WTC11 (cell line): ENCODE measurements at regions not wholly inside any gene's neighbourhood (a gene's known extent, or its start where the extent isn't known, plus 50 kb on each side); places are given as distances from the start of the nearest gene placed in this dataset.

Experiments used
- ATAC-seq: fragments of 200-7000 bp; cut with Tn5 transposase; 2 replicates; pipeline ENCODE4 v1.10.0; 2021; ENCODE audit warnings: mild to moderate bottlenecking, moderate library complexity
- CTCF ChIA-PET: fragments of 300-600 bp; sonication (Branson Sonifier 250); formaldehyde crosslinking; loops from one replicate; lab custom pipeline; 2021; ENCODE audit warnings: antibody characterized with exemption; lab: Charles Lee
- POLR2A ChIA-PET: fragments of 350-600 bp; sonication (Branson Sonifier 250); formaldehyde crosslinking; loops from one replicate; lab custom pipeline; 2021; ENCODE audit warnings: antibody characterized with exemption; lab: Charles Lee
- DNase-seq: peaks from one replicate; pipeline ENCODE4 v3.0.0; 2021; ENCODE audit warnings: low spot score
- H3K27ac Mint-ChIP-seq: 2 replicates; pipeline ENCODE4 v1.8.0; 2021; ENCODE audit warnings: mixed read lengths
- H3K27me3 Mint-ChIP-seq: 2 replicates; pipeline ENCODE4 v1.8.0; 2021; ENCODE audit warnings: low read depth, mild to moderate bottlenecking, moderate library complexity, mixed read lengths
- H3K36me3 Mint-ChIP-seq: 2 replicates; pipeline ENCODE4 v1.8.0; 2021; ENCODE audit warnings: mixed read lengths
- H3K4me1 Mint-ChIP-seq: 2 replicates; pipeline ENCODE4 v1.8.0; 2022; ENCODE audit warnings: mixed read lengths
- H3K4me3 Mint-ChIP-seq: 2 replicates; pipeline ENCODE4 v1.8.0; 2021; ENCODE audit warnings: mild to moderate bottlenecking, moderate library complexity, mixed read lengths
- H3K9me3 Mint-ChIP-seq: 2 replicates; pipeline ENCODE4 v1.8.0; 2021; ENCODE audit warnings: mixed read lengths
- FOXJ3 ChIP-seq: sonication (generic); formaldehyde crosslinking; IDR thresholded peaks from 2 replicates; pipeline ENCODE4 v1.9.0; 2021; ENCODE audit warnings: missing genetic modification reagents, mild to moderate bottlenecking, borderline replicate concordance
- GABPB1 ChIP-seq: sonication (generic); formaldehyde crosslinking; IDR thresholded peaks from 2 replicates; pipeline ENCODE4 v1.8.1; 2023; ENCODE audit warnings: mild to moderate bottlenecking, missing genetic modification reagents
- IRF1 ChIP-seq: sonication (generic); formaldehyde crosslinking; IDR thresholded peaks from 2 replicates; pipeline ENCODE4 v1.8.0; 2023; ENCODE audit warnings: missing genetic modification reagents
- IRF2 ChIP-seq: sonication (generic); formaldehyde crosslinking; IDR thresholded peaks from 2 replicates; pipeline ENCODE4 v1.8.0; 2022; ENCODE audit warnings: low read depth, missing genetic modification reagents, borderline replicate concordance
- NR2C2 ChIP-seq: sonication (generic); formaldehyde crosslinking; IDR thresholded peaks from 2 replicates; pipeline ENCODE4 v1.8.0; 2022; ENCODE audit warnings: mild to moderate bottlenecking, missing genetic modification reagents
- PRRX2 ChIP-seq: fragments of 250-450 bp; sonication (Bioruptor Pico); IDR thresholded peaks from 2 replicates; pipeline ENCODE4 v1.8.0; 2021; ENCODE audit warnings: mild to moderate bottlenecking
- SMAD3 ChIP-seq: sonication (generic); formaldehyde crosslinking; IDR thresholded peaks from 2 replicates; pipeline ENCODE4 v1.8.0; 2022; ENCODE audit warnings: missing genetic modification reagents, mild to moderate bottlenecking, borderline replicate concordance
- TP53 ChIP-seq: sonication (generic); formaldehyde crosslinking; IDR thresholded peaks from 2 replicates; pipeline ENCODE4 v1.8.1; 2023; ENCODE audit warnings: mild to moderate bottlenecking, missing genetic modification reagents
- ZNF219 ChIP-seq: sonication (generic); formaldehyde crosslinking; IDR thresholded peaks from 2 replicates; pipeline ENCODE4 v1.8.0; 2023; ENCODE audit warnings: missing genetic modification reagents, mild to moderate bottlenecking, borderline replicate concordance
- ZNF317 ChIP-seq: sonication (generic); formaldehyde crosslinking; IDR thresholded peaks from 2 replicates; pipeline ENCODE4 v1.8.1; 2023; ENCODE audit warnings: low read depth, mild to moderate bottlenecking, moderate library complexity, missing genetic modification reagents, borderline replicate concordance
- ZNF396 ChIP-seq: fragments of 250-450 bp; sonication (Bioruptor Pico); IDR thresholded peaks from 2 replicates; pipeline ENCODE4 v1.8.0; 2021; ENCODE audit warnings: mild to moderate bottlenecking, moderate library complexity, borderline replicate concordance
- TF ChIP-seq, protein P1 (sequence below): sonication (generic); formaldehyde crosslinking; IDR thresholded peaks from 2 replicates; pipeline ENCODE4 v1.8.1; 2023; ENCODE audit warnings: mild to moderate bottlenecking, missing genetic modification reagents
- TF ChIP-seq, protein P2 (sequence below): fragments of 250-450 bp; sonication (Bioruptor Pico); IDR thresholded peaks from 2 replicates; pipeline ENCODE4 v1.9.0; 2021; ENCODE audit warnings: moderate library complexity, mild to moderate bottlenecking, inconsistent platforms, borderline replicate concordance
- TF ChIP-seq, protein P3 (sequence below): fragments of 250-450 bp; sonication (Bioruptor Pico); IDR thresholded peaks from 2 replicates; pipeline ENCODE4 v1.9.0; 2021; ENCODE audit warnings: mild to moderate bottlenecking, borderline replicate concordance

DNA sequence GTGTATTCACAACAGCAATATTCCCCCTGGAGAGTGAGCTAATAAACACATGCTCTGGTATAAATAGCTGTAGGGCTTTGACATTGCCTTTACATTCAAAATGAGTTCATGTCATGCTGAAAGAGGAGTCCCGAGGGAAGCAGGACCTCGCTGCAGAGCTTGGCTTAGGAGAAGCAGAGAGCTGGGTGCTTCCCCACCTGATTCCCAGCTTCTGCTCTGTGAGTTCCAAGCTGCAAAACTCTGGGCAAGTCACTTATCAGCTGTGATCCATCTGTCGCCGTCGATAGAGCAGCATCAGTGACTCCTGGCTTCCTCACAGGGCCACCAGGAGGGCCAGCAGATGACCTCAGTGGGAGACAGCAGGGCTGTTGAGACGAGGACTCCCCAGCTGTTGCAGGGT, 241.8 kb downstream of the ANKRD60 start:
- Mint-ChIP-seq H3K27ac (no peak overlapping the region), H3K4me1 (no peaks in the 10 kb centered on the region), H3K4me3 (no peak overlapping the region), H3K27me3 (no peaks in the 10 kb centered on the region), H3K9me3 (no peaks in the 10 kb centered on the region), H3K36me3 (no peaks in the 10 kb centered on the region)
- TF ChIP-seq ZNF219 (no peak), IRF1 (no peak), IRF2 (CRISPR knock-in tag) (no peak), TP53 (CRISPR knock-in tag) (no peak), NR2C2 (CRISPR knock-in tag) (no peak)
- TF ChIP-seq, protein P1, sequence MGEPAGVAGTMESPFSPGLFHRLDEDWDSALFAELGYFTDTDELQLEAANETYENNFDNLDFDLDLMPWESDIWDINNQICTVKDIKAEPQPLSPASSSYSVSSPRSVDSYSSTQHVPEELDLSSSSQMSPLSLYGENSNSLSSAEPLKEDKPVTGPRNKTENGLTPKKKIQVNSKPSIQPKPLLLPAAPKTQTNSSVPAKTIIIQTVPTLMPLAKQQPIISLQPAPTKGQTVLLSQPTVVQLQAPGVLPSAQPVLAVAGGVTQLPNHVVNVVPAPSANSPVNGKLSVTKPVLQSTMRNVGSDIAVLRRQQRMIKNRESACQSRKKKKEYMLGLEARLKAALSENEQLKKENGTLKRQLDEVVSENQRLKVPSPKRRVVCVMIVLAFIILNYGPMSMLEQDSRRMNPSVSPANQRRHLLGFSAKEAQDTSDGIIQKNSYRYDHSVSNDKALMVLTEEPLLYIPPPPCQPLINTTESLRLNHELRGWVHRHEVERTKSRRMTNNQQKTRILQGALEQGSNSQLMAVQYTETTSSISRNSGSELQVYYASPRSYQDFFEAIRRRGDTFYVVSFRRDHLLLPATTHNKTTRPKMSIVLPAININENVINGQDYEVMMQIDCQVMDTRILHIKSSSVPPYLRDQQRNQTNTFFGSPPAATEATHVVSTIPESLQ, result no peak
- TF ChIP-seq, protein P2, sequence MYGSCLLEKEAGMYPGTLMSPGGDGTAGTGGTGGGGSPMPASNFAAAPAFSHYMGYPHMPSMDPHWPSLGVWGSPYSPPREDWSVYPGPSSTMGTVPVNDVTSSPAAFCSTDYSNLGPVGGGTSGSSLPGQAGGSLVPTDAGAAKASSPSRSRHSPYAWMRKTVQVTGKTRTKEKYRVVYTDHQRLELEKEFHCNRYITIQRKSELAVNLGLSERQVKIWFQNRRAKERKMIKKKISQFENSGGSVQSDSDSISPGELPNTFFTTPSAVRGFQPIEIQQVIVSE (CRISPR knock-in tag), result no peak
- POLR2A ChIA-PET, result no interaction called here
- no peak for DNase-seq
- CTCF ChIA-PET, result interaction anchor here (1.0 kb wide), 1 partner anchor 20 kb away, joined by 3 read pairs; no protein-coding TSS in a partner anchor
- no peak for ATAC-seq

- Mint-ChIP-seq H3K27ac (no peak overlapping the region), H3K27me3 (no peaks in the 10 kb centered on the region), H3K36me3 (no peaks in the 10 kb centered on the region), H3K9me3 (no peaks in the 10 kb centered on the region), H3K4me3 (no peak overlapping the region), H3K4me1 (peaks cover 3% of the 10 kb centered on the region; the same call in 1 of the 2 replicates)
- no peak for TF ChIP-seq ZNF317 (CRISPR knock-in tag)
- TF ChIP-seq, protein P3, sequence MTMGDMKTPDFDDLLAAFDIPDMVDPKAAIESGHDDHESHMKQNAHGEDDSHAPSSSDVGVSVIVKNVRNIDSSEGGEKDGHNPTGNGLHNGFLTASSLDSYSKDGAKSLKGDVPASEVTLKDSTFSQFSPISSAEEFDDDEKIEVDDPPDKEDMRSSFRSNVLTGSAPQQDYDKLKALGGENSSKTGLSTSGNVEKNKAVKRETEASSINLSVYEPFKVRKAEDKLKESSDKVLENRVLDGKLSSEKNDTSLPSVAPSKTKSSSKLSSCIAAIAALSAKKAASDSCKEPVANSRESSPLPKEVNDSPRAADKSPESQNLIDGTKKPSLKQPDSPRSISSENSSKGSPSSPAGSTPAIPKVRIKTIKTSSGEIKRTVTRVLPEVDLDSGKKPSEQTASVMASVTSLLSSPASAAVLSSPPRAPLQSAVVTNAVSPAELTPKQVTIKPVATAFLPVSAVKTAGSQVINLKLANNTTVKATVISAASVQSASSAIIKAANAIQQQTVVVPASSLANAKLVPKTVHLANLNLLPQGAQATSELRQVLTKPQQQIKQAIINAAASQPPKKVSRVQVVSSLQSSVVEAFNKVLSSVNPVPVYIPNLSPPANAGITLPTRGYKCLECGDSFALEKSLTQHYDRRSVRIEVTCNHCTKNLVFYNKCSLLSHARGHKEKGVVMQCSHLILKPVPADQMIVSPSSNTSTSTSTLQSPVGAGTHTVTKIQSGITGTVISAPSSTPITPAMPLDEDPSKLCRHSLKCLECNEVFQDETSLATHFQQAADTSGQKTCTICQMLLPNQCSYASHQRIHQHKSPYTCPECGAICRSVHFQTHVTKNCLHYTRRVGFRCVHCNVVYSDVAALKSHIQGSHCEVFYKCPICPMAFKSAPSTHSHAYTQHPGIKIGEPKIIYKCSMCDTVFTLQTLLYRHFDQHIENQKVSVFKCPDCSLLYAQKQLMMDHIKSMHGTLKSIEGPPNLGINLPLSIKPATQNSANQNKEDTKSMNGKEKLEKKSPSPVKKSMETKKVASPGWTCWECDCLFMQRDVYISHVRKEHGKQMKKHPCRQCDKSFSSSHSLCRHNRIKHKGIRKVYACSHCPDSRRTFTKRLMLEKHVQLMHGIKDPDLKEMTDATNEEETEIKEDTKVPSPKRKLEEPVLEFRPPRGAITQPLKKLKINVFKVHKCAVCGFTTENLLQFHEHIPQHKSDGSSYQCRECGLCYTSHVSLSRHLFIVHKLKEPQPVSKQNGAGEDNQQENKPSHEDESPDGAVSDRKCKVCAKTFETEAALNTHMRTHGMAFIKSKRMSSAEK, result no peak
- no peak for TF ChIP-seq GABPB1 (CRISPR knock-in tag)
- TF ChIP-seq FOXJ3 (CRISPR knock-in tag), result no peak
- TF ChIP-seq ZNF396 (CRISPR knock-in tag), result no peak
- TF ChIP-seq TP53 (CRISPR knock-in tag), result no peak
- CTCF ChIA-PET, result interaction anchor here (1.4 kb wide), 1 partner anchor 363 kb away, joined by 5 read pairs; no protein-coding TSS in a partner anchor
- POLR2A ChIA-PET, result no interaction called here
- ATAC-seq (no peak), DNase-seq (no peak)
Measured at GRCh38 chr20:57985278-57985677, 243.2 kb downstream of the ANKRD60 start.

DNA sequence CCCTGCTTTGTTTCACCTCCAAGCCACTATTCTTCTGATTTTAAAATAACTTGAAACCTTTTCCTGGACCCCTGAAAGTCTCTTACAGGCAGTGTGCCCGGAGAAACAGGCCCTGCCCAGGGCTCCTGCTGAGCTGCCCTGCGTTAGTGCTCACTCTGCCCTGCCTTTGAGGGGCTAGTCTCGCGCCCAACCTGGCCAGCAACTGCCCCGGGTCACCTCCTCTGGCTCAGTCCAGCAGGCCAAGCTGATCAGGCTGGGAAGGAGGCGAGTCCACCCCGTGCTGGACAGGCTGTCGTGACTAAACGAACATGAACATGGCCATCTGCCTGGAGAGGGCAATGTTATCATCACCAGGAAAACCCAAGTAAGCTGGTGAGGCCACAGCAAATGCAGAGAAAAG, 245.4 kb downstream of the ANKRD60 start:
- Mint-ChIP-seq H3K9me3 (no peaks in the 10 kb centered on the region), H3K4me1 (peaks cover 4% of the 10 kb centered on the region; the same call in 1 of the 2 replicates), H3K27ac (no peak overlapping the region), H3K27me3 (no peaks in the 10 kb centered on the region), H3K36me3 (no peaks in the 10 kb centered on the region), H3K4me3 (no peak overlapping the region)
- ATAC-seq (no peak), DNase-seq (no peak)
- POLR2A ChIA-PET, result no interaction called here
- no peak for TF ChIP-seq SMAD3
- no peak for TF ChIP-seq PRRX2 (CRISPR knock-in tag)
- CTCF ChIA-PET, result interaction anchor here (0.7 kb wide), 1 partner anchor 104 kb away, joined by 3 read pairs; no protein-coding TSS in a partner anchor
